ENCODE measurements at regions not wholly inside any gene's neighbourhood (a gene's known extent, or its start where the extent isn't known, plus 50 kb on each side); places are given as distances from the start of the nearest gene placed in this dataset.

DNA sequence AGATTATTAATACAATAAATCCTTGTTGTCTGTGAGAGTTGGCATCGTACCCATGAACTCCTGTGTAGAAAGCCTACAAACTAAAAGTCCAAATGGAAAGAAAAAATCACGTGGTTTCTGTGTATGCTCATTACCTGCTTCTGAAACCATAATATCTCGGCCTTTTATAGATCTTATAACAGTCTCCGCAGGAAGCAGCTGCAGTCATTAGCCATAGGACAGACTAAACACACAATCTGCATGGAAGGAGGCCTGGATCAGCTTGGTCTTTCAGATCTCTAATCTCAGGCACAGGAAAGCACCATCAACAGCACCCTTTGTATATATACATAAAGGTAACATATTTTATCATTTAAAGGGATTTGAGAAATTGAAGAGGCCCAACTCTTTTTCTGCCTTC lies 508.9 kb upstream of the TCF4 start (continued):
- TF ChIP-seq TOX (CRISPR knock-in tag; IDR thresholded peaks at IDR 0.05; ENCODE audit: borderline replicate concordance) (no peak), ZNF8 (CRISPR knock-in tag; IDR thresholded peaks at IDR 0.05) (no peak)
- TF ChIP-seq, protein P1, sequence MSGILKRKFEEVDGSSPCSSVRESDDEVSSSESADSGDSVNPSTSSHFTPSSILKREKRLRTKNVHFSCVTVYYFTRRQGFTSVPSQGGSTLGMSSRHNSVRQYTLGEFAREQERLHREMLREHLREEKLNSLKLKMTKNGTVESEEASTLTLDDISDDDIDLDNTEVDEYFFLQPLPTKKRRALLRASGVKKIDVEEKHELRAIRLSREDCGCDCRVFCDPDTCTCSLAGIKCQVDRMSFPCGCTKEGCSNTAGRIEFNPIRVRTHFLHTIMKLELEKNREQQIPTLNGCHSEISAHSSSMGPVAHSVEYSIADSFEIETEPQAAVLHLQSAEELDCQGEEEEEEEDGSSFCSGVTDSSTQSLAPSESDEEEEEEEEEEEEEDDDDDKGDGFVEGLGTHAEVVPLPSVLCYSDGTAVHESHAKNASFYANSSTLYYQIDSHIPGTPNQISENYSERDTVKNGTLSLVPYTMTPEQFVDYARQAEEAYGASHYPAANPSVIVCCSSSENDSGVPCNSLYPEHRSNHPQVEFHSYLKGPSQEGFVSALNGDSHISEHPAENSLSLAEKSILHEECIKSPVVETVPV (CRISPR knock-in tag; IDR thresholded peaks at IDR 0.05), result no peak

DNA sequence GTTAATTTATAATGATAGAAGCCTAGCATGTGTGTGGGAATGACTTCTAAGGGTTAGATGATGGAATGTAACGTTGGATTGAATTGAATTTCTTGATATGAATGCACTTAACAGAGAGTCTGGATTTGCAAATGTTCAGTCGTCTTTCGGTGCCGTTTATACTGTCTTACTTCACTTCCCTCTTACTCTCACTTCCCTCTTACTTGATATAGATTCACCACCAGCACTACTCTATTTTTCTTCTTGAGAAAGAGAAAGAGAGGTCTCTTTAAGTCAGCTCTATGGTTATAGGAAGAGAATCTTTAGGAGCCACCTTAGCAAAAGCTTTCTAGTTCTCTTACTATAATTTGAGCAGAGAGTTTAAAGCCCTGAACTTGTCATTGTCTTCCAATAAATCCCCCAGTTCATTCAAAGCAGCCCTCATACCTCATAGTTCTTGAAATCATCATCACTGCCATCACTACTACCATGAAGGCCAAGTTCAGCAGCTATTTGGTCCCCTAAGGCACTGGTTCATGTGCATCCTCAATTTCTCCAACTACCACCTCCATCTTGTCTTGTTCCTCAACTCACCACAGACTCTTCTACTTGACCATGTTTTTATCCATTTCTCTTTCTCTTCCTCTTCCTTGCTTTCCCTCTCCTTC lies 501.7 kb upstream of the TCF4 start:
- TF ChIP-seq GLIS3 (CRISPR knock-in tag; IDR thresholded peaks at IDR 0.05) (no peak), ZNF565 (CRISPR knock-in tag; conservative IDR thresholded peaks at IDR 0.05; ENCODE audit: low read depth) (no peak), OSR1 (CRISPR knock-in tag; IDR thresholded peaks at IDR 0.05) (no peak), PPARA (CRISPR knock-in tag; IDR thresholded peaks at IDR 0.05; ENCODE audit: borderline replicate concordance) (no peak), ESRRG (CRISPR knock-in tag; IDR thresholded peaks at IDR 0.05) (no peak), TOX (CRISPR knock-in tag; IDR thresholded peaks at IDR 0.05; ENCODE audit: borderline replicate concordance) (no peak), ARNTL (CRISPR knock-in tag; IDR thresholded peaks at IDR 0.05; ENCODE audit: borderline replicate concordance, low read depth) (no peak), TCF4 (CRISPR knock-in tag; IDR thresholded peaks at IDR 0.05; ENCODE audit: borderline replicate concordance) (no peak)
- TF ChIP-seq, protein P2, sequence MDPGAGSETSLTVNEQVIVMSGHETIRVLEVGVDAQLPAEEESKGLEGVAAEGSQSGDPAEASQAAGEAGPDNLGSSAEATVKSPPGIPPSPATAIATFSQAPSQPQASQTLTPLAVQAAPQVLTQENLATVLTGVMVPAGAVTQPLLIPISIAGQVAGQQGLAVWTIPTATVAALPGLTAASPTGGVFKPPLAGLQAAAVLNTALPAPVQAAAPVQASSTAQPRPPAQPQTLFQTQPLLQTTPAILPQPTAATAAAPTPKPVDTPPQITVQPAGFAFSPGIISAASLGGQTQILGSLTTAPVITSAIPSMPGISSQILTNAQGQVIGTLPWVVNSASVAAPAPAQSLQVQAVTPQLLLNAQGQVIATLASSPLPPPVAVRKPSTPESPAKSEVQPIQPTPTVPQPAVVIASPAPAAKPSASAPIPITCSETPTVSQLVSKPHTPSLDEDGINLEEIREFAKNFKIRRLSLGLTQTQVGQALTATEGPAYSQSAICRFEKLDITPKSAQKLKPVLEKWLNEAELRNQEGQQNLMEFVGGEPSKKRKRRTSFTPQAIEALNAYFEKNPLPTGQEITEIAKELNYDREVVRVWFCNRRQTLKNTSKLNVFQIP (CRISPR knock-in tag; IDR thresholded peaks at IDR 0.05; ENCODE audit: borderline replicate concordance, low read depth), result no peak
- TF ChIP-seq, protein P3, sequence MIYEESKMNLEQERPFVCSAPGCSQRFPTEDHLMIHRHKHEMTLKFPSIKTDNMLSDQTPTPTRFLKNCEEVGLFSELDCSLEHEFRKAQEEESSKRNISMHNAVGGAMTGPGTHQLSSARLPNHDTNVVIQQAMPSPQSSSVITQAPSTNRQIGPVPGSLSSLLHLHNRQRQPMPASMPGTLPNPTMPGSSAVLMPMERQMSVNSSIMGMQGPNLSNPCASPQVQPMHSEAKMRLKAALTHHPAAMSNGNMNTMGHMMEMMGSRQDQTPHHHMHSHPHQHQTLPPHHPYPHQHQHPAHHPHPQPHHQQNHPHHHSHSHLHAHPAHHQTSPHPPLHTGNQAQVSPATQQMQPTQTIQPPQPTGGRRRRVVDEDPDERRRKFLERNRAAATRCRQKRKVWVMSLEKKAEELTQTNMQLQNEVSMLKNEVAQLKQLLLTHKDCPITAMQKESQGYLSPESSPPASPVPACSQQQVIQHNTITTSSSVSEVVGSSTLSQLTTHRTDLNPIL (CRISPR knock-in tag; IDR thresholded peaks at IDR 0.05; ENCODE audit: low read depth), result no peak
- ATAC-seq, result no peak

DNA sequence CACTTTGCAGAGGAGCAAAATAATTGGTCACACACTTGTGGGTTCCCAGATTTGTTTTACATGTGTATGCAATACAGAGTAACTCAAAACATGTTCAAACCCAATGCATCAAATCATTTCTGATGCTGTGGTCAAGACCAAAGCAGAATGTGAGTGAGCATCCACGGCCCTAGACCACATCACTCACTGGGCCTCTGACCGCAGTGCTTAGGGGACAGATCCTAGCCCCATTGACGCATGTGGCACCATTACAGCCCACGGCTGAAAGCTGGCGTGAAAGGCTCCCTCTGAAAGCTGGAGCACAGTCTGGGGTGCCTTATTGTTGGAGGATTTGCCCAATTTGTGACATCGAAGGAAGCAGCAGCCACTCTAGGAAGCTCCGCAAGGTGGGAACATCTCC lies 498.8 kb upstream of the TCF4 start:
- TF ChIP-seq ZC3H10 (CRISPR knock-in tag; IDR thresholded peaks at IDR 0.05), result no peak
- TF ChIP-seq GLIS3 (CRISPR knock-in tag; IDR thresholded peaks at IDR 0.05), result no peak
- no peak for TF ChIP-seq SNAI2 (CRISPR knock-in tag; IDR thresholded peaks at IDR 0.05)
- no peak for TF ChIP-seq BACH2 (CRISPR knock-in tag; IDR thresholded peaks at IDR 0.05; ENCODE audit: borderline replicate concordance)
- TF ChIP-seq ZNF70 (CRISPR knock-in tag; IDR thresholded peaks at IDR 0.05), result no peak
- TF ChIP-seq, protein P4, sequence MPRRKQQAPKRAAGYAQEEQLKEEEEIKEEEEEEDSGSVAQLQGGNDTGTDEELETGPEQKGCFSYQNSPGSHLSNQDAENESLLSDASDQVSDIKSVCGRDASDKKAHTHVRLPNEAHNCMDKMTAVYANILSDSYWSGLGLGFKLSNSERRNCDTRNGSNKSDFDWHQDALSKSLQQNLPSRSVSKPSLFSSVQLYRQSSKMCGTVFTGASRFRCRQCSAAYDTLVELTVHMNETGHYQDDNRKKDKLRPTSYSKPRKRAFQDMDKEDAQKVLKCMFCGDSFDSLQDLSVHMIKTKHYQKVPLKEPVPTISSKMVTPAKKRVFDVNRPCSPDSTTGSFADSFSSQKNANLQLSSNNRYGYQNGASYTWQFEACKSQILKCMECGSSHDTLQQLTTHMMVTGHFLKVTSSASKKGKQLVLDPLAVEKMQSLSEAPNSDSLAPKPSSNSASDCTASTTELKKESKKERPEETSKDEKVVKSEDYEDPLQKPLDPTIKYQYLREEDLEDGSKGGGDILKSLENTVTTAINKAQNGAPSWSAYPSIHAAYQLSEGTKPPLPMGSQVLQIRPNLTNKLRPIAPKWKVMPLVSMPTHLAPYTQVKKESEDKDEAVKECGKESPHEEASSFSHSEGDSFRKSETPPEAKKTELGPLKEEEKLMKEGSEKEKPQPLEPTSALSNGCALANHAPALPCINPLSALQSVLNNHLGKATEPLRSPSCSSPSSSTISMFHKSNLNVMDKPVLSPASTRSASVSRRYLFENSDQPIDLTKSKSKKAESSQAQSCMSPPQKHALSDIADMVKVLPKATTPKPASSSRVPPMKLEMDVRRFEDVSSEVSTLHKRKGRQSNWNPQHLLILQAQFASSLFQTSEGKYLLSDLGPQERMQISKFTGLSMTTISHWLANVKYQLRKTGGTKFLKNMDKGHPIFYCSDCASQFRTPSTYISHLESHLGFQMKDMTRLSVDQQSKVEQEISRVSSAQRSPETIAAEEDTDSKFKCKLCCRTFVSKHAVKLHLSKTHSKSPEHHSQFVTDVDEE (CRISPR knock-in tag; IDR thresholded peaks at IDR 0.05), result no peak
- no peak for TF ChIP-seq TOX (CRISPR knock-in tag; IDR thresholded peaks at IDR 0.05; ENCODE audit: borderline replicate concordance)
- ATAC-seq, result no peak

DNA sequence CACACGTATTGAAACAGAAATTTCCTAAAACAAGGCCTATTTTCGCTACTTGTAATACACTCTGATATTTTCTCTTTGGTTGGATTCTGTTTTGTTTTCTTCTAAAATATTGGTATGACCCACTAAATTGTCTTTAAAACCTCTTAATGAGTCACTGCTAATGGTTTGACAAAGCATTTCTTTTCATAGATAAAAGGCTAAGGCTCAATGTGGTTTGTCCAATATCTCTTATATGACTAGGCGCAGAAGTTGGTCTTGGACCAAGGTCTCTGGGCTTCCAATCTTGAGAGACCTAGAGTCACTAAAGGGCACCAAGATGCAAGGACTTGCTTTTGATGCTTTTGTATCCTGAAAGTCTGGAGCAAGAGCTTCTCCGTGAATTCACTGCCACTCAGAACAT lies 498.2 kb upstream of the TCF4 start:
- ATAC-seq, result no peak
- TF ChIP-seq ZFP30 (CRISPR knock-in tag; IDR thresholded peaks at IDR 0.05) (no peak), PPARA (CRISPR knock-in tag; IDR thresholded peaks at IDR 0.05; ENCODE audit: borderline replicate concordance) (no peak), ZNF565 (CRISPR knock-in tag; conservative IDR thresholded peaks at IDR 0.05; ENCODE audit: low read depth) (no peak), ISL1 (CRISPR knock-in tag; IDR thresholded peaks at IDR 0.05) (no peak), ARNTL (CRISPR knock-in tag; IDR thresholded peaks at IDR 0.05; ENCODE audit: borderline replicate concordance, low read depth) (no peak), TOX (CRISPR knock-in tag; IDR thresholded peaks at IDR 0.05; ENCODE audit: borderline replicate concordance) (no peak), ZC3H10 (CRISPR knock-in tag; IDR thresholded peaks at IDR 0.05) (no peak), GLIS3 (CRISPR knock-in tag; IDR thresholded peaks at IDR 0.05) (no peak), TCF4 (CRISPR knock-in tag; IDR thresholded peaks at IDR 0.05; ENCODE audit: borderline replicate concordance) (no peak), ZFP3 (CRISPR knock-in tag; IDR thresholded peaks at IDR 0.05) (no peak), ESRRG (CRISPR knock-in tag; IDR thresholded peaks at IDR 0.05) (no peak), SNAI2 (CRISPR knock-in tag; IDR thresholded peaks at IDR 0.05) (no peak), OSR1 (CRISPR knock-in tag; IDR thresholded peaks at IDR 0.05) (no peak), RARB (CRISPR knock-in tag; IDR thresholded peaks at IDR 0.05) (no peak)
- TF ChIP-seq, protein P3 (CRISPR knock-in tag; IDR thresholded peaks at IDR 0.05; ENCODE audit: low read depth), result no peak
- TF ChIP-seq, protein P1 (CRISPR knock-in tag; IDR thresholded peaks at IDR 0.05), result no peak
- TF ChIP-seq, protein P4 (CRISPR knock-in tag; IDR thresholded peaks at IDR 0.05), result no peak

Data from SK-N-SH treated with all-trans-retinoic acid at 6 μM for 48 hours (cell line).